ENCODE measurements at regions not wholly inside any gene's neighbourhood (a gene's known extent, or its start where the extent isn't known, plus 50 kb on each side); places are given as distances from the start of the nearest gene placed in this dataset.

DNA sequence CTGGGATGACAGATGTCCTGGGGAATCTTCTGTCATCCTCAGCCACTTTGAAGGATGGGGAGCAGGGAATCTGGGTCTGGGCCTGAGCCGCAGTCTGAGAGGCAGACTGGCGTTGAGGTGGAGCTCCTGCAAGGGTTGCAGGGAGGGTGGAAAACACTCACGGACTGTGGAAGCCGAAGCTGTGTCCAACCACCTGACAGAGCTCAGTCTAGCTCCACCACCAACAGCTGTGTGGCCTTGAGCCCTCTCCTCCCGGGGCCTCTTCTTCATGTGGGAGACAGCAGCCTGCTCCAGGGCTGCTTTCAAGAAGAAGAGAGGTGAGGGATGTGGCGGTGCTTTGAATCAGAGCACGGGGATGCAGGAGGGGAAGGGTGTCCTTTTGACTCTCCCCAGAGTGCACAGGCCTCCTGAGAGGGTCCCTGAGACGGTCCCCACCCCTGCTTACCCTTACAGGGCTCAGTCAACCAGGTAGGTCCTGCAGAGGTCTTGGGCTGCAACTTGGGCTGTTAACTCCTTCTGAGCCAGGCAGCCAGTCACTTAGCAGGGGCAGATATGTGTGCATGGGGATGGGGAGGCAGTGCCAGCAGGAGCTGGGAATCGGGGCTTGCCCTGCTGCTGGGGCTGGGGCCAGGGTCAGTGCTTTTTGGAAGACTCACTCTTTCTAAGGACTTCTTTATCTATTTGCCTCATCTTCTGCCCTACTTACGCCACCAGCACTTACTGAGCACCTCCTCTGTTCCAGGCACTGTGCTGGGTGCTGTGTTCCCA, 216.3 kb downstream of the PTPRU start:
- no peaks in the 10 kb centered on the region for H3K27me3 ChIP-seq (ENCODE audit: control insufficient read depth in 3 of 3, insufficient read depth in 3 of 3, low read length in 2 of 3)
- DNase-seq (no peak), ATAC-seq (ENCODE audit: insufficient read depth, low FRiP score) (no peak)
- no peak overlapping the region for H3K27ac ChIP-seq (ENCODE audit: low read depth in 1 of 2, low read length in 1 of 2)
- 65 to 82% methylated on average over 10 of the region's 10 CpGs for WGBS, 2 donors
- peaks cover 0 to 3% (median 0%) of the 10 kb centered on the region in 4 donors for H3K9me3 ChIP-seq (ENCODE audit: control insufficient read depth in 4 of 4, insufficient read depth in 3 of 4, low read length in 3 of 4)
- TF ChIP-seq CTCF (IDR thresholded peaks at IDR 0.05; ENCODE audit: control extremely low read depth, extremely low read depth): no peak
- no peak overlapping the region for H3K4me3 ChIP-seq
- H3K4me1 ChIP-seq (ENCODE audit: control insufficient read depth in 5 of 5, insufficient read depth in 5 of 5, low read length in 5 of 5): no peaks in the 10 kb centered on the region
- H3K36me3 ChIP-seq (ENCODE audit: control insufficient read depth in 4 of 4, insufficient read depth in 4 of 4, low read length in 4 of 4): no peaks in the 10 kb centered on the region
- no peak overlapping the region for H3K9ac ChIP-seq (ENCODE audit: insufficient read depth in 1 of 2, low read length in 2 of 2)

- Histone ChIP-seq H3K4me3 (no peak overlapping the region), H3K36me3 (ENCODE audit: control insufficient read depth in 4 of 4, insufficient read depth in 4 of 4, low read length in 4 of 4) (no peaks in the 10 kb centered on the region), H3K4me1 (ENCODE audit: control insufficient read depth in 5 of 5, insufficient read depth in 5 of 5, low read length in 5 of 5) (no peaks in the 10 kb centered on the region), H3K27ac (ENCODE audit: low read depth in 1 of 2, low read length in 1 of 2) (no peak overlapping the region), H3K9ac (ENCODE audit: insufficient read depth in 1 of 2, low read length in 2 of 2) (no peak overlapping the region), H3K9me3 (ENCODE audit: control insufficient read depth in 4 of 4, insufficient read depth in 3 of 4, low read length in 3 of 4) (peaks cover 0 to under 1% (median 0%) of the 10 kb centered on the region in 4 donors), H3K27me3 (ENCODE audit: control insufficient read depth in 3 of 3, insufficient read depth in 3 of 3, low read length in 2 of 3) (no peaks in the 10 kb centered on the region)
- no peak for TF ChIP-seq CTCF (IDR thresholded peaks at IDR 0.05; ENCODE audit: control extremely low read depth, extremely low read depth)
- ATAC-seq (ENCODE audit: insufficient read depth, low FRiP score): no peak
- WGBS, 2 donors: 75 to 78% methylated on average over 16 of the region's 16 CpGs
- DNase-seq: no peak
Measured at GRCh38 chr1:29451368-29451892, 215.1 kb downstream of the PTPRU start.

GRCh38 chr1:29450591-29450990, 214.3 kb downstream of the PTPRU start:
- no peaks in the 10 kb centered on the region for H3K27me3 ChIP-seq (ENCODE audit: control insufficient read depth in 3 of 3, insufficient read depth in 3 of 3, low read length in 2 of 3)
- no peak overlapping the region for H3K4me3 ChIP-seq
- no peaks in the 10 kb centered on the region for H3K36me3 ChIP-seq (ENCODE audit: control insufficient read depth in 4 of 4, insufficient read depth in 4 of 4, low read length in 4 of 4)
- no peaks in the 10 kb centered on the region for H3K4me1 ChIP-seq (ENCODE audit: control insufficient read depth in 5 of 5, insufficient read depth in 5 of 5, low read length in 5 of 5)
- no peak for ATAC-seq (ENCODE audit: insufficient read depth, low FRiP score)
- no peak for DNase-seq
- H3K27ac ChIP-seq (ENCODE audit: low read depth in 1 of 2, low read length in 1 of 2): no peak overlapping the region
- H3K9ac ChIP-seq (ENCODE audit: insufficient read depth in 1 of 2, low read length in 2 of 2): no peak overlapping the region
- WGBS, 2 donors: 74 to 87% methylated on average over 10 of the region's 10 CpGs
- no peak for TF ChIP-seq CTCF (IDR thresholded peaks at IDR 0.05; ENCODE audit: control extremely low read depth, extremely low read depth)
- H3K9me3 ChIP-seq (ENCODE audit: control insufficient read depth in 4 of 4, insufficient read depth in 3 of 4, low read length in 3 of 4): no peaks in the 10 kb centered on the region
